NCI-H2171 treated with DMSO at 0.1 percent for 48 hours (cell line): ENCODE measurements at regions not wholly inside any gene's neighbourhood (a gene's known extent, or its start where the extent isn't known, plus 50 kb on each side); places are given as distances from the start of the nearest gene placed in this dataset.

Experiments used
- DNase-seq: peaks from one replicate; lab custom pipeline; 2025; lab: John Stamatoyannopoulos, UW

DNA sequence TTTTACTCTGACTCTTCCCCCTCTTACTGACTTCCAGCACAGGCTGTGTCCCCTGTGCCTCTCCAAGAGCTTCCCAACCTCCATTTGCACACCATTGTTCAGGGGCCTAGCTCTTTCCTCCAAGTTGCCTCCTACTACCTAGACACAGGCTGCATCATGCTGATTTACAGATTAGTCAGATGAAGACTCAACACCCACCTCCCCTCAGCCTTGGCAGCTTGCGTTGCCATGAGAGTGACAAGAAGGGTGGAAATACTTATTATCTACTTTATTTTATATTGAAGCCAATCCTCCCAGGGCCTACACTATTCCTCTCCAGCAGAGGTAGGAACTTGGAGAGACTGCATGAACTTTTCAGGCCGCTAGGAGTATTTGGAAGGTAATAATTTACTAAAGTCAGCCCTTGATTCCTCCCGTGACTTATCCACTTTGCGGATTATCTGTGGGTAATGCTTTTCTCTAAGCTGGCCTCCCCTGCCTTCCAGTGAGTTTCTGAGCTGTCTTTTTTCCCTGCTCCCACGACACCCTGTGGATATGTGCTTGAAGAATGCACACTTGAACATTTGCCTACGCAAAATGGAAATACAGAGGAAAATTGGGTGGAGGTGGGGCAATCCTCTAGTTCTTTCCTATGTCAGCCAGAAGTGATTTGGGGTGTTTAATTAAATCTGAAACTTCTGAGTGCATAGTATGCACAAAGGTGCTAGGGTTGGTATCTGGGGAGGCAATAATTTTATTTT, 74.1 kb upstream of the TMEM164 start:
- no peak for DNase-seq

DNA sequence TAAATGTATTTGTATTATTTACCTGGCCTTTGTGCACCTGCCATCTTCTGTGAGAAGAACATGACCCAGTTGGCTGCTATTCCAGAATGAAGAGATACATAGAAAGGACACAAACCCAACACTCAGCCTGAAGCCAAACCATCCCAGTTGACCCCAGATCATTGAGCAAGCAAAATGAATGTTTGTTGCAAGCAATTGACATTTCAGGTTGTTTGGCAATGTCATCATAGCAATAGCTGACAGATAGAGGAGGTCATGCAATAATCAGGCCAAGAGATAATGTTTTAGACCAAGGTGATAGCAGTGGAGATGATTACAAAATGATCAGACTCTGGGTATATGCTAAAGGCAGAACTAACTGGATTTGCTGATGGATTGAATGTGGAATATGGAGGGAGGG, 71.2 kb upstream of the TMEM164 start:
- no peak for DNase-seq

DNA sequence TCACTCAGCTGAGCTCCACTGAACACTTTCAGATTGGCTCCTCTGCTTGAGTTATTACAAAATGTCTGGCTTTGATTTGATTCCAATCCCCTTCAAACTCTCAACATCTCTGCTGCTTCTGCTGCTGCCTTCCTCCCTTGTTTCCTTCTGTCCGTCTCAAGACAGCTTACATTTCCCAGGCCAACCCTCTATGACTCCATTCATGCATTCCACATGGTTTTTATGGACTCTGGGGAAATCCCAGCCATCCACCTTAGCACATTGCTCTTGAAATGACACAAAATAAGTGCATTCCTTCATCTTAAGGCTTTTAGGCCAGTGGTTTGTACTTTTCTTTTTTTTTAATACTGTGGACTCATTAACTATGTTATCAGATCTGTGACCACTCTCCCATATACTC, 68.5 kb upstream of the TMEM164 start:
- DNase-seq = no peak

- no peak for DNase-seq
Measured at GRCh38 chrX:109934935-109935334, 68.0 kb upstream of the TMEM164 start.

GRCh38 chrX:109936114-109936513, 66.8 kb upstream of the TMEM164 start:
- DNase-seq = no peak

DNA sequence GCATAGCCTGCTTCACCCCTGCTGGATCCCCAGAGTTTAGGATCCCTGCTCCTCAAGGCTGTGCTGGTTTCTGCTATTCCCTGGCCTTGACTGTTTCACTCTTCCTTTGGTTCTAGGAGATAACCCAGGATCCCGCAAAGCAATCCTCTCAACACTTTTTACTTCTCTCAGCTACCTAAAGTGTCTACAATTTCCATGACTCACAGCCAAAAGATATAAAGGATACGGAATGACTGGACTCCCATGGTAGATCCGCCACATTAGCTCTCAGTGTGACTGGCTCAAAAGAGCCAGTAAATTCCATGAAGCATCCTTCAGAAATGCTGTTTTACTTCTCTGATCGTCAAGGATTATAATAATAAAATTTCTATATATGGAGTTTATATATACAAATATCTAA, 66.3 kb upstream of the TMEM164 start:
- no peak for DNase-seq

DNA sequence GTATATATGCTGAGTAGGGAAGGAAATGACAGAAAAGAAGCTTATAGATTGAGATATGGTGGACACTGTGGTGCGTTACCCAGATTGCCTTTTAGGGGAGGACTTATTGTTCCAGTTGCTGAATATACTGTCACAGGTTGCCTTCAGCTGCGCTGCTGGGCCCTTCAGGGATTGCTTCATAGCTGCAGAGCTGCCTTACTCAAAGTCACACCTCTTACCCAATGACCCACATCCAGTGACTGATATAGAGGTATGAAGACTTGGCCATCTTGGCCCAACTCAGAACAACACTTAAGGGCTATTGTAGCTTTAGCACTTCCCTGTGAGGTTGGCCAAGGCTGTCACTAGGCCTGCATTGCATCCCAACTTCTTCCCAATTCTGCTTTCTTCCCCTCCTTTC, 63.4 kb upstream of the TMEM164 start:
- DNase-seq = no peak

DNA sequence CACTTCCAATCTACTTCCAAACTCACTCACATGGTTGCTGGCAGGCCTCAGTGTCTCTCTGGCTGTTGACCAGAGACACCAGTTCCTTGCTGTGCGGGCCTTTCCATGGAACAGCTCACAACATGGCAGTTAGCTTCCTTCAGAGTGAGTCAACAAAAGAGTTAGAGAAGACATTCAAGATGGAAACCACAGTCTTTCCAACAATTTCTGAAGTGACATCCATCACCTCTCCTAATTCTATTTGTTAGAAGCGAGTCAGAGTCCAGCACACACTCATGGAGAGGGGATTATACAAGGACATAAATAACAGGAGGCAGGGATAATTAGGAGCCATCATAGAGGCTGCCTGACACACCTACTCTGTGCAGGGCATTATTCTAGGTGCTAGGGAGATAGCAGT, 62.5 kb upstream of the TMEM164 start:
- DNase-seq = no peak

DNA sequence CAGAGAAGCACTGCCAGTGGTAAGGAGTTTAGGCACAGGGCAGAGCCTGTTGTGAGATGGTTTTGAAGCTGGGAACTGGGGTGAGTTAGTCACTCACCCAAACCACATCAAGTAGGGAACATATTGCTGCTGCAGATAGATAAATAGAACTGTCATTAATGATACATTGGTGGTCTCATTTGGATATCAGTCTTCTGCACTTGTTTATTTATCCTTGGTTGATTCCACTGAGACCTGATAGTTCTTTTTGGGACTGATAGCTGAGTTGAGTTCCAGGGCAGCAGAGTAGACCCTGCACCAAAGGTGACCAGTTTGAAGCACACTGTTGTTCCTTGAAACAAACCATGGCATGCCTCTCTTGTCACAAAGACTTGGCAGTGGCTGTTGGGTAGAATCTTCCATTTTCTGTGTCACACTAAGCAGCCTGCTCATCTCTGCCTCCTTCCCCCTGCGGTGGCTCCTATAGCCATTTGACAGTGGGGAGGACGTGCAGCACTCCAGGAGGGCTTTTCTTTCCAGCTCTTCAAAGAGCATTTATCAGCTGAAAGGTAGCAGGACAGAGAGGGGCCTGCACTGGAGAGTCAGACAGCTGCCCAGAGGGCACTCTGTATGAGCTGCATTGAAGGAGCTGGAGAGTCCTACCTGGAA, 59.7 kb upstream of the TMEM164 start:
- DNase-seq = no peak

DNA sequence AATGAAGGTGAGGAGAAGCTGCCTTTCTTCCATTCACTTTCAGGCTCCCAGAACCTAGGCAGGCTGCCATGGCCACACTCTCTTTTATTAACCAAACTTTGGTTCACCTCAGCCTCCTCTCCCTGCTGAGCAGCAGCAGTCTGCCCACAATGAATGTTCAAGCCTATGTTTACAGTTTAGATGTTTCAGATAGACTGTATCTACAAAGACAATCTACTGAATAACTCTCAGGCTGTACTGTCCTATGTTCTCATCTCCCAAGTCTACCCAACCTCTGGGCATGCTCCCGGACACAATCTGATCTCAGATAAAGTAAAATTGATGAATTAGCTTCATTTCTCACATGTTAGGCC, 59.2 kb upstream of the TMEM164 start:
- no peak for DNase-seq

DNA sequence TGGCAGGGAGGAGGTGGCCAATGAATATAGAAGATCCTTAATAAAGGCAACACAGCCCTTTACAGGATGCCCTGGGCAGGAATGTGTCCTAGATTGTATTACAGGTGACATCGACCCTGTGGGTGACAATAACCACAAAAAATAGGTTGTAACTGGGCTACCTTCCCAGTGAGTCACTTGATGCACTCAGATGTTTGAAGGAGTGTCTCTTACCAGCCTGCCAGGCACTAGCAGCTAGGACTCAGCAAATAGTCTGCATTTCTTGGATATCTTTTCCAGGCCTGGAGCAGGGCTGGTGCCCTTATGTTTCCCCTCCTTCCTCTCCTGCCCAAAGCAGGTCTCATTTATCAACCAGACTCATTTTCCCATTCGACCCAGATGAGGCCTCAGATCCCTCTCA, 50.9 kb upstream of the TMEM164 start:
- DNase-seq = no peak

- DNase-seq = peak; percentile 87
Measured at GRCh38 chrX:109952985-109953905, 49.7 kb upstream of the TMEM164 start.
